GM12864 (cell line): ENCODE measurements at regions not wholly inside any gene's neighbourhood (a gene's known extent, or its start where the extent isn't known, plus 50 kb on each side); places are given as distances from the start of the nearest gene placed in this dataset.

Experiments used
- DNase-seq: peaks from one replicate; pipeline ENCODE4 v3.0.0-alpha.2; 2011; ENCODE audit warnings: low read depth
- H3K4me3 ChIP-seq: 2 replicates; pipeline ENCODE4 v1.5.1; 2011; ENCODE audit warnings: mild to moderate bottlenecking, low read depth, low read length, control low read depth
- CTCF ChIP-seq: IDR thresholded peaks from 2 replicates; pipeline ENCODE4 v1.5.1; 2011; ENCODE audit warnings: low read depth, mild to moderate bottlenecking, moderate library complexity, low read length, control low read depth, inconsistent platforms; ENCODE audit errors: missing control alignments

GRCh38 chr2:149894226-149894625 is 306.7 kb upstream of the MMADHC start:
- no peak overlapping the region for H3K4me3 ChIP-seq
- DNase-seq: no peak
- TF ChIP-seq CTCF: no peak

GRCh38 chr2:149892563-149892962 is 305.0 kb upstream of the MMADHC start:
- no peak overlapping the region for H3K4me3 ChIP-seq
- no peak for TF ChIP-seq CTCF
- DNase-seq: no peak

- no peak for DNase-seq
- H3K4me3 ChIP-seq: no peak overlapping the region
- no peak for TF ChIP-seq CTCF
Observed at GRCh38 chr2:149885946-149886345, 298.4 kb upstream of the MMADHC start.

- DNase-seq: no peak
- no peak overlapping the region for H3K4me3 ChIP-seq
- no peak for TF ChIP-seq CTCF
Observed at GRCh38 chr2:149885468-149885867, 297.9 kb upstream of the MMADHC start.

- no peak overlapping the region for H3K4me3 ChIP-seq
- no peak for DNase-seq
- TF ChIP-seq CTCF: no peak
Observed at GRCh38 chr2:149884871-149885270, 297.3 kb upstream of the MMADHC start.

GRCh38 chr2:149877913-149878312 is 290.3 kb upstream of the MMADHC start:
- no peak for TF ChIP-seq CTCF
- no peak for DNase-seq
- no peak overlapping the region for H3K4me3 ChIP-seq

GRCh38 chr2:149877074-149877473 is 289.5 kb upstream of the MMADHC start:
- H3K4me3 ChIP-seq: no peak overlapping the region
- TF ChIP-seq CTCF: no peak
- DNase-seq: no peak
